ENCODE measurements at regions not wholly inside any gene's neighbourhood (a gene's known extent, or its start where the extent isn't known, plus 50 kb on each side); places are given as distances from the start of the nearest gene placed in this dataset.

DNA sequence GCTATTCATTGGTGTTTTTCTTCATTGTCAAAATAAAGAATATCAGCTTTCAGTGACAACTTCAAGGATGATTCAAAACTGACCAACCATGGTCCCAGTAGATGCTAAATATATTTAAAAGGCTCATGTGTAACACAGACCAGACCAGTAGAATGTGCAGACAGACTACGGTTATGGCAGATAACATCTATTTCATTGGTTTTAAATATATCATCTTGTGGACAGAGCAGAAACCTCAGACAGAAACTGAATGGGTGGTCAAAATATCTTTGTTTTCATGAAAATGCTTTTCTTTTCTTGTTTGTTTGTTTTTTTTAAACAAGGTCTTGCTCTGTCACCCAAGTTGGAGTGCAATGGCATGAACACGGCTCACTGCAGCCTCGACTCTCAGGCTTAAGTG lies 107.4 kb upstream of the CREB1 start:
- no peaks in the 10 kb centered on the region for H3K27me3 ChIP-seq (ENCODE audit: control insufficient read depth in 1 of 2, insufficient read depth in 1 of 2, low read length in 2 of 2)
- 67% methylated on average over 2 of the region's 3 CpGs for WGBS
- DNase-seq: peak; percentile 34
- H2AFZ ChIP-seq (ENCODE audit: low read depth, low read length): no peak overlapping the region
- H2BK120ac ChIP-seq (ENCODE audit: low read depth, low read length): no peak overlapping the region
- no peak overlapping the region for H2BK5ac ChIP-seq (ENCODE audit: low read depth, low read length, poor library complexity, severe bottlenecking)
- no peak overlapping the region for H3K9ac ChIP-seq (ENCODE audit: low read length)
- no peak overlapping the region for H3K18ac ChIP-seq (ENCODE audit: low read depth in 1 of 2, low read length in 2 of 2)
- H4K8ac ChIP-seq (ENCODE audit: low read length): no peak overlapping the region
- H3K4ac ChIP-seq (ENCODE audit: low read depth in 1 of 2, low read length in 2 of 2): no peak overlapping the region
- no peaks in the 10 kb centered on the region for H3K79me1 ChIP-seq (replicated peaks; ENCODE audit: low read length, poor library complexity, severe bottlenecking)
- peaks cover 13% of the 10 kb centered on the region for H3K9me3 ChIP-seq (ENCODE audit: control insufficient read depth, low read length)
- H3K14ac ChIP-seq (ENCODE audit: low read length in 2 of 2): no peak overlapping the region
- peaks cover under 1% of the 10 kb centered on the region for H3K4me1 ChIP-seq (ENCODE audit: control insufficient read depth, insufficient read depth, low read depth, low read length)
- H2BK15ac ChIP-seq (ENCODE audit: low read depth, poor library complexity, severe bottlenecking): no peak overlapping the region
- no peak overlapping the region for H4K91ac ChIP-seq (ENCODE audit: low read length)
- no peak overlapping the region for H3K4me2 ChIP-seq (ENCODE audit: low read length, poor library complexity, severe bottlenecking)
- no peak overlapping the region for H2AK5ac ChIP-seq (ENCODE audit: low read length, severe bottlenecking)
- H3K36me3 ChIP-seq (ENCODE audit: control insufficient read depth in 1 of 2, insufficient read depth in 2 of 2, low read depth in 1 of 2, low read length in 2 of 2): no peaks in the 10 kb centered on the region
- no peak overlapping the region for H2BK12ac ChIP-seq (ENCODE audit: low read length in 2 of 2)
- H3K4me3 ChIP-seq (ENCODE audit: insufficient read depth in 1 of 2, low read depth in 1 of 2, low read length in 2 of 2): no peak overlapping the region
- H3K23ac ChIP-seq (ENCODE audit: low read length in 2 of 2): no peak overlapping the region
- no peak overlapping the region for H3K27ac ChIP-seq (ENCODE audit: low read length, poor library complexity, severe bottlenecking)

DNA sequence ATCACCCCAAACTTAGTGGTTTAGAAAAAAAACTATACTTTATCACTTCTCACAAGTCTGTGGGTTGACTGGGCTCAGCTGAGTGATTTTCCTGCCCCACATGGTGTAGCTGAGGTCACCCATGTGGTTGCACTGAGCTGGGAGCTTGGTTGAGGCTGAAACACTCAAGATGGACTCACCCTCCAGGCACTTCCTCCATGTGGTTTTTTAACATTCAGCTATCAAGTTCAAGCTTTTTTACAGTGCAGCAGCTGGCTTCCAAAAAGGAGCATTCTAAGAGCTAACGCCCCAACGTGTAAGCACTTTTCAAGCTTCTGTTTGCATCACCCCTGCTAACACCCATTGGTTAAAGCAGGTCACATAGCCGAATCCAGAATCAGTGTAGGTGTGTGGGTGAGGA lies 105.9 kb upstream of the CREB1 start:
- peaks cover 13% of the 10 kb centered on the region for H3K9me3 ChIP-seq (ENCODE audit: control insufficient read depth, low read length)
- H3K4ac ChIP-seq (ENCODE audit: low read depth in 1 of 2, low read length in 2 of 2): no peak overlapping the region
- WGBS: 6% methylated on average over 3 of the region's 3 CpGs
- no peak overlapping the region for H3K23ac ChIP-seq (ENCODE audit: low read length in 2 of 2)
- peak overlapping the region in 1 of 2 experiments; percentile 54 for H3K18ac ChIP-seq (ENCODE audit: low read depth in 1 of 2, low read length in 2 of 2)
- H2BK12ac ChIP-seq (ENCODE audit: low read length in 2 of 2): no peak overlapping the region
- no peaks in the 10 kb centered on the region for H3K79me1 ChIP-seq (replicated peaks; ENCODE audit: low read length, poor library complexity, severe bottlenecking)
- no peak overlapping the region for H3K4me3 ChIP-seq (ENCODE audit: insufficient read depth in 1 of 2, low read depth in 1 of 2, low read length in 2 of 2)
- no peak overlapping the region for H4K8ac ChIP-seq (ENCODE audit: low read length)
- no peak overlapping the region for H2AK5ac ChIP-seq (ENCODE audit: low read length, severe bottlenecking)
- H3K36me3 ChIP-seq (ENCODE audit: control insufficient read depth in 1 of 2, insufficient read depth in 2 of 2, low read depth in 1 of 2, low read length in 2 of 2): no peaks in the 10 kb centered on the region
- no peak overlapping the region for H2BK5ac ChIP-seq (ENCODE audit: low read depth, low read length, poor library complexity, severe bottlenecking)
- no peak overlapping the region for H2AFZ ChIP-seq (ENCODE audit: low read depth, low read length)
- no peak overlapping the region for H2BK120ac ChIP-seq (ENCODE audit: low read depth, low read length)
- no peaks in the 10 kb centered on the region for H3K27me3 ChIP-seq (ENCODE audit: control insufficient read depth in 1 of 2, insufficient read depth in 1 of 2, low read length in 2 of 2)
- no peak overlapping the region for H2BK15ac ChIP-seq (ENCODE audit: low read depth, poor library complexity, severe bottlenecking)
- no peak overlapping the region for H3K4me2 ChIP-seq (ENCODE audit: low read length, poor library complexity, severe bottlenecking)
- H3K14ac ChIP-seq (ENCODE audit: low read length in 2 of 2): no peak overlapping the region
- peak overlapping the region; percentile 58 for H3K9ac ChIP-seq (ENCODE audit: low read length)
- no peak overlapping the region for H4K91ac ChIP-seq (ENCODE audit: low read length)
- no peaks in the 10 kb centered on the region for H3K4me1 ChIP-seq (ENCODE audit: control insufficient read depth, insufficient read depth, low read depth, low read length)
- H3K27ac ChIP-seq (ENCODE audit: low read length, poor library complexity, severe bottlenecking): peak overlapping the region; percentile 26
- DNase-seq: peak; percentile 93

DNA sequence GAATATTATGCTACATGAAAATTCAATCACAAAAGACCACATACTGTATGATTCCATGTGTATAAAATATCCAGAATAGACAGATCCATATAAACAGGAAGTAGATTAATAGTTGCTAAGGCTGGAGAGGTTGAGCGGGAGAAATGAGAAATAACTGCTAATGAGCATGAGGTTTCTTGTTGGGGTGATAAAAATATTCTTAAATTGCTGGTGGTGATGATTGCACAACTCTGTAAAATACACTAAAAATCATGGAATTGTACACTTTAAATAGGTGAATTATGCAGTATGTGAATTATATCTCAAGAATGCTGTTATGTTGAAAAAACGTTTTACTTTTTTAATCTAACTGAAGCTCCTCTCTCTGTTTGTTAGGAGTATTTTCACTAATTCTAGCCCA lies 101.8 kb upstream of the CREB1 start:
- H2AK5ac ChIP-seq (ENCODE audit: low read length, severe bottlenecking): no peak overlapping the region
- no peaks in the 10 kb centered on the region for H3K27me3 ChIP-seq (ENCODE audit: control insufficient read depth in 1 of 2, insufficient read depth in 1 of 2, low read length in 2 of 2)
- DNase-seq: no peak
- H3K9ac ChIP-seq (ENCODE audit: low read length): no peak overlapping the region
- H2BK15ac ChIP-seq (ENCODE audit: low read depth, poor library complexity, severe bottlenecking): no peak overlapping the region
- no peak overlapping the region for H4K91ac ChIP-seq (ENCODE audit: low read length)
- H3K18ac ChIP-seq (ENCODE audit: low read depth in 1 of 2, low read length in 2 of 2): no peak overlapping the region
- no peaks in the 10 kb centered on the region for H3K79me1 ChIP-seq (replicated peaks; ENCODE audit: low read length, poor library complexity, severe bottlenecking)
- no peak overlapping the region for H3K4me3 ChIP-seq (ENCODE audit: insufficient read depth in 1 of 2, low read depth in 1 of 2, low read length in 2 of 2)
- H3K4me1 ChIP-seq (ENCODE audit: control insufficient read depth, insufficient read depth, low read depth, low read length): no peaks in the 10 kb centered on the region
- H3K36me3 ChIP-seq (ENCODE audit: control insufficient read depth in 1 of 2, insufficient read depth in 2 of 2, low read depth in 1 of 2, low read length in 2 of 2): no peaks in the 10 kb centered on the region
- no peak overlapping the region for H2BK12ac ChIP-seq (ENCODE audit: low read length in 2 of 2)
- H3K14ac ChIP-seq (ENCODE audit: low read length in 2 of 2): no peak overlapping the region
- no peak overlapping the region for H3K4ac ChIP-seq (ENCODE audit: low read depth in 1 of 2, low read length in 2 of 2)
- peaks cover 7% of the 10 kb centered on the region for H3K9me3 ChIP-seq (ENCODE audit: control insufficient read depth, low read length)
- H3K4me2 ChIP-seq (ENCODE audit: low read length, poor library complexity, severe bottlenecking): no peak overlapping the region
- WGBS: 100% methylated on average over 1 of the region's 2 CpGs
- no peak overlapping the region for H2BK5ac ChIP-seq (ENCODE audit: low read depth, low read length, poor library complexity, severe bottlenecking)
- H4K8ac ChIP-seq (ENCODE audit: low read length): no peak overlapping the region
- no peak overlapping the region for H2BK120ac ChIP-seq (ENCODE audit: low read depth, low read length)
- no peak overlapping the region for H3K27ac ChIP-seq (ENCODE audit: low read length, poor library complexity, severe bottlenecking)
- no peak overlapping the region for H2AFZ ChIP-seq (ENCODE audit: low read depth, low read length)
- H3K23ac ChIP-seq (ENCODE audit: low read length in 2 of 2): no peak overlapping the region

DNA sequence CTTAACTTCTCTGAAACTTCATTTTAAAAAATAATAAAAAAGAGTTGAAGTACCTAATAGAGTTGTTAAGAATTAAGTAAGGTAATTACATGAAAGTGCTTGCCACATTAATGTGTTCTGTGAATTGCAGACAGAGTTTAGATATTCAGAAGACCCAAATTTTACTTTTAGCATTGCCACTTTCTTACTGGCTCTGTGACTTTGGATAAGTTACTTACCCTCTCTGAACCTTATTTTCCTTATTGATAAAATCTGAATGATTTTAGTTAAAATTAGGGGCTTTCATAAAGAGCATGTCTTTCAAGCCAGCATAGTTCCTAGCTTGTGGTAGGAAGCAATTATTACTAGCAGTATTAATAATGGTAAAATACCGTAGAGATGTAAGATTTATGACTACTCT lies 101.2 kb upstream of the CREB1 start:
- H4K91ac ChIP-seq (ENCODE audit: low read length): no peak overlapping the region
- no peaks in the 10 kb centered on the region for H3K36me3 ChIP-seq (ENCODE audit: control insufficient read depth in 1 of 2, insufficient read depth in 2 of 2, low read depth in 1 of 2, low read length in 2 of 2)
- H3K27ac ChIP-seq (ENCODE audit: low read length, poor library complexity, severe bottlenecking): no peak overlapping the region
- no peak overlapping the region for H2BK15ac ChIP-seq (ENCODE audit: low read depth, poor library complexity, severe bottlenecking)
- no peak overlapping the region for H2BK12ac ChIP-seq (ENCODE audit: low read length in 2 of 2)
- H3K14ac ChIP-seq (ENCODE audit: low read length in 2 of 2): no peak overlapping the region
- H2AK5ac ChIP-seq (ENCODE audit: low read length, severe bottlenecking): no peak overlapping the region
- H3K79me1 ChIP-seq (replicated peaks; ENCODE audit: low read length, poor library complexity, severe bottlenecking): no peaks in the 10 kb centered on the region
- no peak overlapping the region for H3K4ac ChIP-seq (ENCODE audit: low read depth in 1 of 2, low read length in 2 of 2)
- H3K4me2 ChIP-seq (ENCODE audit: low read length, poor library complexity, severe bottlenecking): no peak overlapping the region
- DNase-seq: no peak
- H2BK120ac ChIP-seq (ENCODE audit: low read depth, low read length): no peak overlapping the region
- no peaks in the 10 kb centered on the region for H3K27me3 ChIP-seq (ENCODE audit: control insufficient read depth in 1 of 2, insufficient read depth in 1 of 2, low read length in 2 of 2)
- no peak overlapping the region for H3K4me3 ChIP-seq (ENCODE audit: insufficient read depth in 1 of 2, low read depth in 1 of 2, low read length in 2 of 2)
- no peak overlapping the region for H4K8ac ChIP-seq (ENCODE audit: low read length)
- H3K4me1 ChIP-seq (ENCODE audit: control insufficient read depth, insufficient read depth, low read depth, low read length): no peaks in the 10 kb centered on the region
- no peak overlapping the region for H3K18ac ChIP-seq (ENCODE audit: low read depth in 1 of 2, low read length in 2 of 2)
- no peak overlapping the region for H2BK5ac ChIP-seq (ENCODE audit: low read depth, low read length, poor library complexity, severe bottlenecking)
- WGBS: no CpG with 5 or more reads among the region's 1 CpG
- H3K9ac ChIP-seq (ENCODE audit: low read length): no peak overlapping the region
- no peak overlapping the region for H2AFZ ChIP-seq (ENCODE audit: low read depth, low read length)
- no peak overlapping the region for H3K23ac ChIP-seq (ENCODE audit: low read length in 2 of 2)
- peaks cover under 1% of the 10 kb centered on the region for H3K9me3 ChIP-seq (ENCODE audit: control insufficient read depth, low read length)

All from mesenchymal stem cell (in vitro differentiated cells and primary cell).